ENCODE measurements at regions not wholly inside any gene's neighbourhood (a gene's known extent, or its start where the extent isn't known, plus 50 kb on each side); places are given as distances from the start of the nearest gene placed in this dataset.
"Not testable (repeated sequence)": the region's sequence is repeated elsewhere in the genome, so short reads cannot be mapped to it uniquely, and the experiment has no call there.

DNA sequence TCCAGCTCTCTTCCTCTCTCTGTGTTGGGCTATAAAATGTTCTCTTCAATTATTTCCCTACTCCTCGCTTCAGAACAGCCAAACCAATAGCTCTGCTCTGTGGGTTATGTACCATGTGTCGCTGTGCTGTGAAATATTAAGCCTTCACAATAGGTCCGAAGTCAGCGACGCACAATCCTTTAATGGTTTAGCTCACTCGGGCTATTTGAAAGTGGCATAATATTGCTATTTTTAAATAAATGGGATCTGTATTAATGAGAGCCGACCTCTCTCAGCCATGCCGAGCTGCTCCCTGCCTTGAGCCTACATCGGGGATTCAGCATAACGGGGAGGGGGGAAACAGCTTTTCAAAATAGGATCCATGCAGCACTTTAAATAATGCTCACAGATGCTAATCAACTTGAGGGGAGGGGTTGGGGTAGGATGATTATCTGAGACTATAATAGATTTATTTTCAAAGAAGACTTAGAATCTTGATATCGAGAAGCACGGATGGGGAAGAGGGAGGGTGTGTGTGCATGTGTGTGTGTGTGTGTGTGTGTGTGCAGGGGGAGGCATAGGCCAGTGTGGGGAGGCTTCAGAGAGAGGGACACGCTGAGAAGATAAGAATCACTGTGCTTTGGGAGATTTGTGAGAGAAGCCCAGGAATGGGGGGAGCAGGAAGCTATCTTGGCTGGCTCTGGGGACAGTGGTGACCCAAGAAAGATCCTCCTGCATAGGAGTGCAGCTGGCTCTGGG is 271.5 kb downstream of the NXPE2 start:
- DNase-seq = no peak

DNA sequence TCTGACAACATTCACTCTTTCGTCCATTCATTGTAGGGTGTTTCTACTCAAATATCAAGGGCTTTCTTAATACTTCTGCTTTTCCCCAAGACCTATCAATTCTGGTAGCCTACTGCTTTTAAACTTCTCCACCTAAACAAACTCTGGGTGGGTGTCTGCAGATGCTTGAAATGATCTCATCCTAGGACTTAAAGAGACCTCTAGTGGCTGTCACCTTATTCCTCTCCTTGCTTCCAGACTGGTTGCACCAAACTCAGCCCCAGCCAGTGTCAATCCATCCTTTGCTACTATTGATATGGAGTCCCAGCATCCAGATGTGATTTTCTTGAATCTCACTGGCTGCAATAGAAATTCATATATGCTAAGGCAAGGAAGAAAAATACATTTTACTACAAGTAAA is 274.7 kb downstream of the NXPE2 start:
- DNase-seq = no peak

DNA sequence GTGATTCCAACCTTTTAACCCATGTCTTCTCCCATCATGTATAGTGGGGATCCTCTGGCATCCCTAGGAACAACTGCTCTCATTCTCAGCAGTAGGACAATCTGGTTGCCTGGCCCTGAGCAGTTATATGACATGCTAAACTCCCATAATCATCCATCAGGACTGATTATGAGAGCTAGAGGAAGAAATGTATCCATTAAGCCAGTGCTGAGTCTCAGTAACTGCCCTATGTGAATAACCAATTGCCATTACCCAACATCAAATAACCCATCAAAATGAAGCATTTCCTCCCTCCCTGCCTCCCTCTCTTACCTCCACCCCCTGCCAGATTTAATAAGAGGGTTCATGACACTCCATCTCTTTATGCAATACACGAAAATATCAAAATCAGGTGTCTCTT is 277.6 kb downstream of the NXPE2 start:
- no peak for DNase-seq

DNA sequence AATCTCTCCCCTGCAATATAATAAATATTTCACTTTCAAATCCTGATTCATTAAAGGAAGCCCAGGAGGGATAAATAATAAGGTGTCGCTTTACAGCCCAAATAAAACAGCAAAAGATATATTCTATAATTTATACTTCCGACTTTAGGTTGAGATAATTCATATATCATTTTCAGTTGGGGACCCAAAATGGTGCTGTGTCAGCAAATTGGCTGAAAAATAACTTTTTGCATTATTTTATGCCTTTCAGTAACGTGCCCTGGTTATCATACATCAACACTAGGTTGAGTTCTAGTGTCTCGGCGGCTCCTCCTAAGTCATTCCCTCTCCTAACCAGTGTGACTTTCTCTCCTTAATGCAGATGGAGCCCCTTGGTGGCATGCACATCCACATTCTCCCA is 278.2 kb downstream of the NXPE2 start:
- no peak for DNase-seq

DNA sequence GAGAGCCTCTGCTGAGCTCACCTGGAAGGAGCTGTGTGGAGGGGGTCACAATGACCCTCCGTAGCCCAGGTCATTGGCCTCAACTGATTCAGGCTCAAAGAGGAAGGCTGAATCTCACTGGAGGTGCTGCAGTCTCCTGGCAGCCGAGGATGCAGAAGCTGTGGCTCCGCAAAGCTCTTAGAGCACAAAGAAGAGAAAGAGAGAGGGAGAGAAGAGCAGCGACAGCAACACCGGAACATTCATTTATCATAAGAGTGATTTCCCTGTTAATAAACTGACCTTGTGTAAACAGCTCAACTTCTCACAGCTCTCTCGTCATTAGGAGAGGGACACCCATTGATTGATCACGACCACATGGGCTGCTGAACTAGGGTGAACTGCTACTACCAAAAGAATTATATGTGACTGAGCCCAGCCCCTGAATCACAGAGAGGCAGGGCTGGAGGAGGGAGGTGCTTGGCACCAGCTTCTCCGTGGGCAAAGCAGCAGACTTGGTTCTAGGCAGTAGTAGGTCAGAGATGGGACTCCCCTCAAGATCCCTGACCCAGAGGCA is 281.7 kb downstream of the NXPE2 start:
- no peak for DNase-seq

DNA sequence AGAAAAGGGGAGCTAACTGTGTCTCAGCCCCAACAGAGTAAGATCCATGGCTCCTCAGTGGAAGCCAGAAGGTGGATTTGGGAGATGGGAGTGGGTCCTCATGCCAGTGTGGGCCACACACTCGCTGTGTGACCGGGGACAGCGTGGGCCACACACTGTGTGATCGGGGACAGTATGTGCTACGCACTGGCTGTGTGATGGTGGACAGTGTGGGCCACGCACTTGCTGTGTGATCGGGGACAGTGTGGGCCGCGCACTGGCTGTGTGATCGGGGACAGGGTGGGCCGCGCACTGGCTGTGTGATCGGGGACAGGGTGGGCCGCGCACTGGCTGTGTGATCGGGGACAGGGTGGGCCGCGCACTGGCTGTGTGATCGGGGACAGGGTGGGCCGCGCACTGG is 282.5 kb downstream of the NXPE2 start:
- not testable (repeated sequence) for DNase-seq

DNA sequence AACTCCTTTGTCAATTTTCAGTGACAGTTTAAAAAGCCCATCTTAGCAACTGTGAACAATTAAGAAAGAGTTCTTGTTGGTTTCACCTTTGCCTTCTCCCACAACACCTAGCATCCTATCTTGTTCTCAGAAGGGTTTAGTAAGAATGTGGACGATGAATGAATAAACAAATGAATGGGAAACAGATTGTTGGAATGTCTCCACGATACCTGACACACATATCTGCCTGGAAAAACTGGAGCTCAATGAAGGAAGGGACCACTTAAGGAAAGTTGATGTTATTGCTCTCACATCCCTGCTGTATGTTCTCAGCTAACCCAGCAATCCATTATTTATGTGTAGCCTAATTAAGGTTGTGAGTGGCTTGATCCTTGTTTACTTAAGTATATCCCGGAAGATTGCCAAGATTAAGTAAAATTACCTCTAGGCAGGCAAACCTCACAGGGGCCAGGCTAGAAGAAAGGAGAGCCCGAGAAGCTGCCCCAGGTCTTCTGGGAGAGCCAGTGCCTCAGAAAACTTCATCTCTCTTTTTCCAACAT is 286.4 kb downstream of the NXPE2 start:
- no peak for DNase-seq

DNA sequence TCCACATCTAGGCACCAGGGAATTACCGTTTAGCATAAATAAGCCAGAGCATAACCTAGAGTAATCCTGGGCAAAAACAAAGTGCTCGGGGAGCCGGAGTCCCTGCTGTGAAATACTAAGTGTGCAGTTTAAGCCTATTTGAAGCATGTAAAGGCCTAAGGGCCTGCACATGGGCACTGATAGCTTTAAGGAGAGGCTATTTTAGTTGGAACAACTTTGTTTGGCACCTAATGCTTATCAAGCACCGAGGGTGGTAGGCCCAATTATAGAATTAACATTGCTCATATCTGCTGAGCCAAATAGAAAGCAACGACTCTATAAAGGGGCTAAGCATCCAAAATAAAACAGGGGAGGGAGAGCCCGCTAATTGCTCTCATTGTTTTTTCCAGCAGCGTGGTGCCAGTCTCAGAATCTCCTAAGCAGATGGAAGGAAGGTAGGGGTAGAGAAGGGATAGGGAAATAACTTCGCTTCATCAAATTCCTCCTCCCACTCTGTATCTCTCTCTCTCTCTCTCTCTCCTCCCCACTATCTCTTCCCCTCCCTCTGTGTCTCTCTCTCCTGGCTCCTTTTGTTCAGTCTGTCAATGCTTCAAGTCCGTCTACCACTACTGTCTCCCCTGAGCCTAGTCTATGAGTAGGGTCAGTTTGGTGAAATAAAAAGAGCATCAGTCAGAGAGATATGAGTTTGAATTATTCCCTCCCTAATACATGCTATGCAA is 292.8 kb downstream of the NXPE2 start:
- no peak for DNase-seq

DNA sequence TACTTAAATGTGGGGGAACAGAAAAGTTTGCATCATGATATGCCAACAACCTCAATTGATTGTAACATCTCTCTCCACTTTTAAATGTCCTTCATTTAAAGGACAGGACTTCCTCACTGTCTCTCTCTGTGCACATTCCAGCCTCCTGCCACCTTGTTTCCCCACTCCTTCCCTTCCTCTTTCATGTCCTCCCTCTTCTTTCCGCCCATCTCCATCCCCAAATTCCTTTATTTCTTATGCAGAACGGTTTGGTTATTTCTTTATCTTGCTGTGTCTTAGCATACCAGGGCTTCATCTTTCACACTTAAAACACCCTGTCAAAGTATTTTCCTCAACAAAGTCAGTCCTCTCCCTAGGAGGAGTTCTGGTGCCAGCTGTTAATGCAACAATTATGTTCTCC is 293.8 kb downstream of the NXPE2 start:
- DNase-seq = no peak

DNA sequence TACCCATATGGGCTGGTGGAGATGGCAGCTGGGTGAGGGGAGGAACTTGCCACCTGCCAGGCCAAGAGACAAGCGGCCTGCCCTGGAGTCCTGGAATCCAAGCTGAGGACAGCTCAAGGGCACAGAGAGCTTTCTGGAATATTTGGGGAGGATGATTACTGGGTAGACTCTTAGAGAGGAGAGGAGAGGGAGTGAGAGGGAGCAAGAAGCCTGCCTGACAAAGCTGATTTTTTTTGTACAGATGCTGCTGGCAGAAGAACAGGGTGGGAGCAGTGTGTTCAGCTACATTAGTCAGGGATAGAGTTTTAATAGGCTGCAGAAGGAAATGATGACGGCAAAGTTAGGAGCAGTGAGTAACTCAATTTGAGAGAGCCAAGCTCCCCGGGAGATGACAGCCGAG is 299.3 kb downstream of the NXPE2 start:
- DNase-seq = no peak

DNA sequence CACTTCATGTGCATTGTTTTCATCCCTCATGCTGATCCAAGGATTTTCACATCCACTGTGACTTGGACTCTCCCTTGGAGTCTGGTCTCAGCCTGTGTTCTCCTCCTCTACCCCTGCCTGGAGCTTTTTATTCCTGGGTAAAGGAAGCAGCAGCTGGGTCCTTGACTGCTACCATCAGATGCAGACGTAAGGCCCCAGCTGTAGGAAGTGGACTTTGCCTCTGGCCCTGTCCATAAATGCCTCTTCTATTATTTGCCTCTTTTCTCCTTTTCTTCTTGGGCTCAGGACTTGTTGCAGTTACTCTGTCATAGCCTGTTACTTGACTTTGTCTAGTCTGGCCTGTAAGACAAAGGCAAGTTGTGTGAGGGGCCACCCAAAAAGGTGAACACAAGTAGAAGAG is 303.8 kb downstream of the NXPE2 start:
- DNase-seq = no peak

DNA sequence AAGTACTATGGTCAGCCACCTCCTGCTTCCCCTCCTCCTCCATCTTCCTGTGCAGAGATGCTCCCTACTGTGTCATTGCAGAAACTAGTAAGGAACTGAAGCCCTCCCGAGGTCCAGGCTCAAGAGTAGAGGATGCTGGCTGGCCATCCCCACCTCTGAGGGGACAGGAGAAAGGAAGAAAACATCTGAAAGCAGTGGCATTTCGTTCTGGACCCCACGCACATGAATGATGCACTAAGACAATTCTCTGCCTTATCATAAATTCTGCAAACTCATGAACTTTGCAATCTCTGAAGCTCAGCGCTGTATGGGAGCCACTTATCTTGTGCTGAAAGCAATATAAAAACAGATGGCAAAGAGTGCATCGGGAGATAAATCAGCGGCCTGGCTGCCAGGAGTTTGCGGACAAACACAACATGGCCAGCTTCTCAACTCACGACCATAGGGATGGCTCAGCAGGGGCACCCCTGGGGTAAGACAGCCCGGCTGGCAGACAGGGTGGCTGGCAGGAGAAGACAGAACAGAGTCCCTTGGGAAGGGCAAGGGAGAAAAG is 306.4 kb downstream of the NXPE2 start:
- no peak for DNase-seq

DNA sequence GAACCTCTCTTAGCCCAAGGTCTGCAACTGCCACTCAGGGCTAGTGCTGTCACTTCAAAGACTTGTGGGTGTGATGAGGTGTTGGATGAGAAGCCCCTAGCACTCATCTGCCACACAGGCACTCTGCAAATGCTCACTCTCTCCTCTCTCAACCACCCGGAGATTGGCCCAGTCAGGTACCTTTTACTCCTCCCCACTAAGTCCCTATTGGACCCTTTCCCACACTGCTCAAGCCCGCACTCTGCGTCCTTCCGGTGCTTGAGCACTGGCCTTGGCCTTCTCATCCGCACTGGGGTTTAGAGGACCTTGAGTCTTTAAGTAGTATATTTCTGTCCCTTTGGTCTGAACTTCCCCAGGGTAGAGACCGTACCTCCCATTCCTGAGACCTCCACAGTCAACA is 308.0 kb downstream of the NXPE2 start:
- no peak for DNase-seq

DNA sequence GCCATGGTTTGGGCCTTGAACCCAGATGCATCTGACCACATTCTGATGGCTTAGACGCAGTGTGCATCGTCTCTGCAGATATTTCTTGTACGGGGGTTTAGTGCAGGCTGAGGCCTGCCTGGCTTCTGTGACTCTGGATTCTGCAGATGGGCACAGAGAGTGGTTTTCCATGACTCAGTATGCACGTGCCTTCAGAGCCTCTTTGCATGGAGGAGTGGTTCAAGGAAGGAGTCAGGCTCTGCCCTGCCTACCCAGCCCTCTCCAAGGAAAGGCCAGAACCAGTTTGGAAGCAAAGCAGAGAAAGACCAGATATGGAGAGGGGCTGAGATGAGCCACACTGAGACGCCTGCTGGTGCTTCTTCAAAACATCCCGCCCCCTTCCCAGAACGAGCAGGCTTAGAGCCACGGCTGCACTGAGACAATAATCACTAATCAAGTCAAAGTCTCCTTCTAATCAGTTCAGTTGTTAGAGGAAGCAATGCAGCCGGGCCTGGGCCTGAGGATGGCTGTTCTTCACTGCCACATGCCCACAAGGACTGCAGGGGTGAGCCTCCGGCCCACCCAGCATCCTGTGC is 308.9 kb downstream of the NXPE2 start:
- DNase-seq = no peak

DNA sequence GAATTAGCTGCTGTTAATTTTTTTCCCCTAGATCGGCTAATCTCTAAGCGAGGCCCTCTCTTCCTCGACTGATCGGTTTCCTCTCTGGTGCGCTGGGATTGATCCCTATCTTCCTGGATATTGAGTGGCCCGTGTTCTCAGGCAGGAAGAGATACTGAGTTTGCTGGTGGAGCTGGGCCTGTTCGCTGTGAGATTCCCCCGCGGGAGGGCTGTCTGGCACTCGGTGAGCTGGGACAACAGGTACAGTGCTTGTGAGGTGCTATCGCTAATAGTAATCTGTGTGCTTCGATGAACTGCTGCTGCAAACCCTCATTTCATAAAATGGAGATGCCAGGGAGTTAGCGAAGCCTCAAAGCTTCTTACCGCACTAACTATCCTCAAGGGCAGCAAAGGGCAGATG is 310.3 kb downstream of the NXPE2 start:
- no peak for DNase-seq

DNA sequence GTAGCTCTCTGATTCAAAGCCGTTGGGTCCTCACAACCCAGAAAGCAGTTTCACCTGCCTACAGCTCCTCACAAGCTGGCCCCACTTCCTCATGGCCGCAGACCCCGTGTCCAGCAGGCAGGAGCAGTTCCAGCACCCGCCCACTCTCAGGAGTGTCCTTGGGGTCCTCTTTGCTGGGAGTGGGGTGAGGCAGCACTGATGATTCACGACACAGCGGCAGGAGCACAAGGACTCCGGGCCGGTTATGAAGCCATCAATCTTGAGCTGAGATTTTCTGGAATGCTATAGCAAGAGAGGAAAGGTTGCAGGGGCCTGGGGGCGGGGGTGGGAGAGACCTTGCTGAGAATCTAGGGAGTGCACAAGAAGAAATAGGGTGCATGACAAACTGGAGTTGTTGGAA is 311.2 kb downstream of the NXPE2 start:
- no peak for DNase-seq

DNA sequence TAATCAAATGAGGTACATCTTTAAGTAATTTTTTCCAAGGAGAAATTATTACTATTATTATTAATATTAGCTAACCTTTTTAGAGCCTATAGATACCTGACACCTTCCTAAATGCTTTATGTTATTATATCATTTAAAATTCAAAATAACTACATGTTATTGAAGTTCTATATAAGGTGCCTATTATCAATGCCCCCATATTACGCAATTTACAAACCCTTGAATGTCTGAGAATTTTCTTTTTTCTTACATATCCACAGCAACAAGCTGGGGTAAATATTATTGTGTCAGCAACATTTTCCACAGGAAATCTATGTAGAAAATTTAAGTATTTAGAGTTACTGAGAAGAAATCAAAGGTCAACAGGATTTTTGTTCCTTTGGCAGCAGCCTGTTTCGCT is 327.3 kb downstream of the NXPE2 start:
- no peak for DNase-seq

DNA sequence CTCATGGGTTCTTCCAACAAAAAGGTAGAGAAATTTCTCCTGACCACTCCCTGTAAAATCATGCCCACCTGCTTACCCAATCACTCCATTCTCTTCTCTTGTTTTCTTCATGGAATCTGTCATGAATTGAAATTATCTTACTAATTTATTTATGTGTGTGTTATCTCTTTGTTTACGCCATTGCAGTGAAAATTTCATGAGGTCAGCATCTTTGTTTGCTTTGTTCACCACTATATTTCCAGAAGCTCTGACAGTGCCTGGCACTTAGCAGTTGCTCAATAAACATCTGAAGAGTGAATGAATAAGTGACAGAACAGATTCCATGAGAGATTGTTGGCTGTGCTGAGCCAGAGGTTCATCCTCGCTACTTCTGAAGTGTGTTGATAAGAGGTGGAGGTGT is 329.5 kb downstream of the NXPE2 start:
- DNase-seq = no peak

DNA sequence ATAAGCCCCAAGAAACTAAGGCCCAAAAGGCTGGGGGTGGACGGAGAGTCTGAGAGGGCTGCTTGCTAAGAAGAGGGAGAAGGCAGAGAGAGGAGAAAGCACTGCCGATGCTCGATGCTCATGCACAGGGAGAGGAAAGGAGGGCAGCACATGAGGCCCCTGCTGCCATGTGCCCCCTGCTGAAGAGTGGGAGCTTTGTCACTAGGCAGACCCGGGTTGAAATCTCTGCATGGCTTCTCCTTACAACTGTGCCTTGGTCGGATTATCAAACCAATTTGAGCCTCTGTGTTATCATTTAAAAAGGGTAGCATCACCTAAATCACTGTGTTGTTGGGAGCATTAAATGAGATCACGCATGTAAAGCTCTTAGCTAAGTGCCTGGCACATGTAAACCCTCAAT is 330.5 kb downstream of the NXPE2 start:
- DNase-seq = no peak

DNA sequence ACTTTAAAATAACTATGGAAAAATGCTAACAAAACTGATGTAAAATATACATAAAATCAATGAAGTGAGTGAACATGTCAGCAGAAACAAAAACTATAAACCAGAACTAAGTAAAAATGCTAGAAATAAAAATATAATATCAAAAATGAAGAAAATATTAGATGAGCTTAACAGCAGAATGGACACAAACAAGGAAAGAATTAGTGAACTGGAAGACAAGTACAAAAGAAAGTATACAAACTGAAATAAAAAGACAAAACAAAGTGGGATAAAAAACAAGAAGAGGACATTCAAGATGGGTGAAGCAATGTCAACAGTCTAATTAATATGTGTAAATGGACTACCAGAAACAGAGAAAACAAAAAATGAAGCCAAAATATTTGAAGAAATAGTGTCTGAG is 339.2 kb downstream of the NXPE2 start:
- DNase-seq = no peak

DNA sequence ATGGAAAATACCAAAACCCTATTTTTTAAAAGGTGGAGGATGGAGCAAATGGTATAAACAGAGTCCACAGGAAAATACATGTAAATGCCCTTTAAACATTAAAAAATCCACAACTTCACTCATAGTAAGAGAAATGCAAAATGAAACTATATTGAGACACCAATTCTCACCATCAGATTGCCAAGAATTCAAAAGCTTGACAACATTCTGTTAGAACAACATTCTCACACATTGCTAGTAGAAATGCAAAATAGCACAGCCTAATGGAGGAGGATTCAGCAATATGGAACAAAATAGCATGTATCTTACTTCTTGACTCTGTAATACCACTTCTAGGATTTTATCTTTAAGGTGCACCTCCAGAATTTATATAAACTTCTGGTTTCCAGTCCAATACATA is 351.8 kb downstream of the NXPE2 start:
- no peak for DNase-seq

DNA sequence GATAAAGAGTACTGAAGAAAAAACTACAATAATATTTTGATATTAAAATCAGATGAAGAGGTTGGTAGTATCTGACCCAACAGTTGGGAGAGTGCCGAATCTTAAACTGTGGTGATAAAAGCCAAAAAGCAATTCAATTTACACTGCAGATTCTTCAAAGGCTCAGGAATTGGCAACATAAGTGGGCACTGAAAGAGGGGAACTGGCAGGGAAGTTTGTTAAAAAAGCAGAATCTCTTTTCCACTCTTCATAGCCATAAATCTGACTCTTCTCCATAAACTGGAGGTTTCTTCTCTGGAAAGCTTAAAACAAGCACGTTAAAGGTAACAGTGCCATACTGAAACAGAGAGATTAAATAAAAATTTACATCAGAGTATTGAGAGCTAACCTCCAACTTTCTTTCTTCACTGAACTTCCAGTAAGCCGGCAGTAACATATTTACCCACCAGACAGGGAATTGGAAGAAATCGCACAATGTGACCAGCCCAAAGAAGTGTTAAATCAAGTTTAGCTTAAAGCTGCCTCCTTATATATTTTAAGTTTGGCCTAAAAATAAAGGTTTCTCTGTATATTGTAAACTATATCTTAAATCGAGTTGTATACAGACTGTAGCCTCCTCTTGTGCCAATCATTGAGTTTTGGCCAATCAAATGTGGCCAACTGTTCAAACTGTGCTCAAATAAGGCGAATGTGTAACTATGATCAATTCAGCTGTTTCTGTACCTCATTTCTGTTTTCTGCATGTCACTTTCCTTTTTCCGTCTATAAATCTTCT is 358.3 kb downstream of the NXPE2 start:
- no peak for DNase-seq

DNA sequence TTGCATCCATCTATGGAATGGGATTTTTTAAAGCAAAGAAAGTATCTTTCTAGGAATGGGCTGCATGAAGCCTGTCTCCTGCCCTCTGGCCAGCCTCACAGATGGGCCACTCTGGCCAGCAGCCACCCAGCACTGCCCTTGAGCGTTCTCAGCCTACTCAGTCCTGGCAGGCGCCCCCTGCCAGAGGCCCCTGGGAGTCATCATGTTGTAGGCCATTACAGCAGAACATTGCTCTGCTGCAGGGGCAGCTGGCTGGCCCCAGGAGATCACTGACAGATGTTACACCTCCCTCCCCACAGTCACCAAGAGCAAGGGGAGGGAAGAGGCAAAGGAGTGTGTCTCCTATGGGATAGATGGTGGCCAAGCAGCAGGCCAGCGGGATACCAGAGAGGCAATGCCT is 363.7 kb downstream of the NXPE2 start:
- no peak for DNase-seq
